NB4 (cell line): ENCODE measurements at regions not wholly inside any gene's neighbourhood (a gene's known extent, or its start where the extent isn't known, plus 50 kb on each side); places are given as distances from the start of the nearest gene placed in this dataset.

ENCODE experiments used
- DNase-seq: peaks from one replicate; pipeline ENCODE4 v3.0.0; 2010; ENCODE audit warnings: low read depth
- H3K4me3 ChIP-seq: one replicate; pipeline ENCODE4 v1.5.1; 2011; ENCODE audit warnings: mild to moderate bottlenecking, low read depth, low read length, moderate library complexity
- MYC ChIP-seq: IDR thresholded peaks from 2 replicates; pipeline ENCODE4 v1.6.1; 2011; ENCODE audit warnings: low read depth, low read length
- POLR2A ChIP-seq: IDR thresholded peaks from 2 replicates; pipeline ENCODE4 v1.6.1; 2011; ENCODE audit warnings: mild to moderate bottlenecking; ENCODE audit not compliant: insufficient read length; ENCODE audit errors: extremely low read depth
- TF ChIP-seq, protein P1 (sequence below): IDR thresholded peaks from one replicate; pipeline ENCODE4 v1.5.1; 2012; ENCODE audit warnings: low read depth, low read length
- TF ChIP-seq, protein P2 (sequence below): IDR thresholded peaks from 2 replicates; pipeline ENCODE4 v1.6.1; 2011; ENCODE audit warnings: low read depth, low read length

DNA sequence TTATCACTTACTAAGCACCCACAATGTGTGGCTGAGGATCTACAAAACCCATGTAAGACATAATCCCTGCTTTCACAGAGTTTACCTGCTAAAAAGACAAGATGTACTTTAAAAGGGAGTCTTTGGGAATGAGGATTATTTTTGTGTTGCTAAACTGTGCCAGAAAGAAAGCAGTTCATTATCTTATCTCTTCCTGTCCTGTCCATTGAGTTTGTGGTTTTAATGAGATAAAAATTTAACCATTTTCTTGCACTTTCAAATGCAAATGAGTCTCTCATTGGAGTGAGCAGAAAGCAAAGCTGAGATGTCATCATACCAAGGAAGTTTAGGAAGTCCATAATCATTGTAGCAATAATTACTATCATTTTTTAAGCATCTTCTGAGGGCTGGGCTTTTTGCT lies 231.2 kb upstream of the ADAMTS9 start:
- TF ChIP-seq MYC (no peak), POLR2A (no peak)
- TF ChIP-seq, protein P1, sequence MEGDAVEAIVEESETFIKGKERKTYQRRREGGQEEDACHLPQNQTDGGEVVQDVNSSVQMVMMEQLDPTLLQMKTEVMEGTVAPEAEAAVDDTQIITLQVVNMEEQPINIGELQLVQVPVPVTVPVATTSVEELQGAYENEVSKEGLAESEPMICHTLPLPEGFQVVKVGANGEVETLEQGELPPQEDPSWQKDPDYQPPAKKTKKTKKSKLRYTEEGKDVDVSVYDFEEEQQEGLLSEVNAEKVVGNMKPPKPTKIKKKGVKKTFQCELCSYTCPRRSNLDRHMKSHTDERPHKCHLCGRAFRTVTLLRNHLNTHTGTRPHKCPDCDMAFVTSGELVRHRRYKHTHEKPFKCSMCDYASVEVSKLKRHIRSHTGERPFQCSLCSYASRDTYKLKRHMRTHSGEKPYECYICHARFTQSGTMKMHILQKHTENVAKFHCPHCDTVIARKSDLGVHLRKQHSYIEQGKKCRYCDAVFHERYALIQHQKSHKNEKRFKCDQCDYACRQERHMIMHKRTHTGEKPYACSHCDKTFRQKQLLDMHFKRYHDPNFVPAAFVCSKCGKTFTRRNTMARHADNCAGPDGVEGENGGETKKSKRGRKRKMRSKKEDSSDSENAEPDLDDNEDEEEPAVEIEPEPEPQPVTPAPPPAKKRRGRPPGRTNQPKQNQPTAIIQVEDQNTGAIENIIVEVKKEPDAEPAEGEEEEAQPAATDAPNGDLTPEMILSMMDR: no peak
- TF ChIP-seq, protein P2, sequence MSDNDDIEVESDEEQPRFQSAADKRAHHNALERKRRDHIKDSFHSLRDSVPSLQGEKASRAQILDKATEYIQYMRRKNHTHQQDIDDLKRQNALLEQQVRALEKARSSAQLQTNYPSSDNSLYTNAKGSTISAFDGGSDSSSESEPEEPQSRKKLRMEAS: no peak
- no peak overlapping the region for H3K4me3 ChIP-seq
- DNase-seq: no peak

DNA sequence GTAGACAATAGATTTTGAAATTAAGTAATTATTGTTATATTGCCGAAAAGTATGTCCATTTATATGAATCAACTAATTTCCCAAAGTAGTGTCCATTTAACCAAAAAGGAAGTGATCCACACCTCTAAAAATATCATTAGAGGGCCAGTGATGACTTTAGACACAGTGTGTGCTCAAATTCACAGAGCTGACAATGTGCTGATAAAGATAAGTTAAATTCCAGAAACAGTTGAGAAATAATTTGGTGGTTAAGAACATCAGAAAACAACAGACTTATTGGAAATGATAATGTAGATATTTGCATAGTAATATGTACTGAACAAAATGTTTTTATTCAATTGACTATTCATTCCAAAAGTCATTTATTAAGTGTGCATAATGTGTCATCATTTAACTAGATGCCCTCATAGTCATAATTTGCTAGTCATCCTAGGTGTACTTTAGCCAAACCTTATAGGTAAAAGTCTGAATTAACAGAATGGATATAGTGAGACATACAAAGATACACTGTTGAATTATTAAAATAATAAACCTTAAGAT lies 230.2 kb upstream of the ADAMTS9 start:
- DNase-seq: no peak
- TF ChIP-seq, protein P2: no peak
- TF ChIP-seq, protein P1: no peak
- TF ChIP-seq MYC: no peak
- no peak for TF ChIP-seq POLR2A
- H3K4me3 ChIP-seq: no peak overlapping the region

DNA sequence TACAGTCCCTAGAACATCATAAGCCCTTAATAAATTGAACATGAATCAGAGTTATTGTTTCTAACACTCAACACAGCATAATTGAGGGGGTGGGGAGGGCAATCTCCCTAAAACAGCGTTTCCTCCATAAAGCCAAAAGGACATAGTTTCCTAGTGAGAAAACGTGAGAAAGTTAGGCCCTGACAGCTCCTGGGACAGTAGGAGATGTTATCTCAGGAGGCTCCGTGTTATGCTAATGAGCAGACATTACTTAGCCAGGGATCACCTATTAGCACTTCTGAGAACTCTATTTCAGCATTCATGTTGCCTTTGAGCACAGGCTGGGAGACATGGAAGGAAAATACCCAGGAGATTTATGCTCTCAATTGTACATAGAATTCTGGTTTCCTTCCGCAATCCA lies 229.1 kb upstream of the ADAMTS9 start:
- no peak for DNase-seq
- TF ChIP-seq MYC (no peak), POLR2A (no peak)
- TF ChIP-seq, protein P1: no peak
- TF ChIP-seq, protein P2: no peak
- H3K4me3 ChIP-seq: no peak overlapping the region

DNA sequence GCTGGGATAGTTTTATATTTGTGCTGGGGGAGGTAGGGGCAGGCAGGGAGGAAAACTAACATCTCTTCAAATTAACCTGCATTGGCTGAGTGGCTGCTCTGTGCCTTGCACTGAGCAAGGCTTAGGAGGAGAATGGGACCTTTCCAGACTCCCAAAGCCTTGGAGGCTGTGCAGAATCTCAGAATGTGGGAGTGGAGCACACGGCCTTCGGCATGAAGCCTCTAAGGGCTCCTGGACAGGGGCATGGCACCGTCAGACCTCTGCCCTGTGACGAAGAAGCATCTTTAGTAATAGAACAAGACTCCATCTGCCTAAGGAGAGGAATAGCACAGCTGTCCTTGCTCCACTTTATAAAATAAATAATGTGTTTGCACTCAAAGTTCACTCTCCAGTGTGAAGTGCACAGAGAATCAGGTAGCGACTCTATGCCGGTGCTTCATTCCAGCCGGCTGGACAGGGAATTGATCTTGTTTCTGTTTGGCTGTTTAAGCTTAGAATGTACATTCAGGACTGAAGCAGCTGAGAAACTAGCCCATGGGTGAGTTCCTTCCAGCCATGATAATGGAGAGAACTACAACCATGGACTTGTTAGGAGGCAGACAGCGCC lies 228.5 kb upstream of the ADAMTS9 start:
- H3K4me3 ChIP-seq: no peak overlapping the region
- TF ChIP-seq POLR2A: no peak

DNA sequence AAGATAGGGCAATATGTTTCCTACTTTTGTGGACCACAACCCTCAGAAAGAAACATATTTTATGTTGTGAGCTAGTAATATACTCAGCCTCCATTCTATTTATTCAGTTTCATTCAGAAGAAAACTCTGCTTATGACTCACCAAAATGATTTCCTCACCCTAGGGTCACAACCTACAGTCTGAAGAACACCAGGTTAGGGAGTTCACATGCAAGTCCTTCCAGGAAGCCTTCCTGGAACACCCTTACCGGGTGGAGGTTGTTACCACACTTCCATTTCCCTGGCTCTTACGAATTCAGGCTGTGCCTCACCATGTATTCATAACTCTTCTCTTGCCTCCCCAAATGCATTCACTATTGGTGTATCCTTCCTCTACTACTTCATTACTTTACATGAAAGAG lies 228.0 kb upstream of the ADAMTS9 start:
- no peak for DNase-seq
- no peak overlapping the region for H3K4me3 ChIP-seq
- TF ChIP-seq MYC (no peak), POLR2A (no peak)
- TF ChIP-seq, protein P2: no peak
- TF ChIP-seq, protein P1: no peak

More for the DNA sequence above, 228.5 kb upstream of the ADAMTS9 start:
- DNase-seq: no peak

DNA sequence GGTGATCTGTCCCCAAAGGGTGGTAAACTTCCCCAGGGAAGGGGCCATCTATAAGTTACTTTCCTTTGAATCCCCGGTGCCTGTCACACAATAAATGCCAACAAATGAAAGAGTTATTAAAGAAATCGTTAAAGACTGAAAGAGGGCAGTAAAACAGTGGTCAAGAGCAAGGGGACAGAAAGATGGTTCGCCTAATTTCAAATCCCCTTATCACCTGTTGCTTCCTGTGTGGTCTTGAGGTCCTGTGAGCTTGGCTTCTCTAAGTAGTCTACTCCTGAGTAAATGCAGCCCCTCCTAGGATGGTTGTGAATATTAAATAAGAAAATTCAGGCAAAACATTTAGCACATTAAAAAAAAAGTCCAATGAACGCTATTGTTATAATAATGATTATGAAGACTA lies 225.7 kb upstream of the ADAMTS9 start:
- DNase-seq: no peak
- H3K4me3 ChIP-seq: no peak overlapping the region
- TF ChIP-seq POLR2A: no peak
- TF ChIP-seq, protein P2: no peak
- TF ChIP-seq MYC: no peak
- TF ChIP-seq, protein P1: no peak
